ENCODE measurements at regions not wholly inside any gene's neighbourhood (a gene's known extent, or its start where the extent isn't known, plus 50 kb on each side); places are given as distances from the start of the nearest gene placed in this dataset.

DNA sequence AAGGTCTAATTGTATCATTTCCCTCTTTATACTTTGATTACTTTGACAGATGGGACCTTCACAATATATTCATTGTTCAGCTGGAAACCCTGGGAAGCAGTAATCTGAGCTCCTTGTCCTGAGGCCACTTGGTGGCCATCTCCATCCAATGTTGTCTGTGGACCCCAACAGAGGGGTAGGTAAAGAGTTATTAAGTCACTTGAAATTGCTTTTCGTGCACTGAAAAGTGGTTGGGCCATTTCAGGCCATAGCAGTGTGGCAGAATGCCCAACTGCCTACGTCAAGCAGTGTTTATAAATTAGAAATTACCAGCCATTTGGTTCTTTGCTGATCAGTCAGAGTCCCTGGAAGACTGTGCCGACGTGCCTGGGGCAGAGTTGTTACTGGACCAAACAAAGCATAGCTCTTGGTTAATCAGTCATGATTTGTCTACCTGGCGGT is 308.3 kb upstream of the USP25 start:
- in situ Hi-C loops (cut with HindIII; ENCODE audit: low pct_unique_long_range_greater_than_20kb, low sequenced_read_pairs) = no loop called here
- no peaks in the 10 kb centered on the region for H3K4me1 ChIP-seq (ENCODE audit: control insufficient read depth, insufficient read depth, low read length)
- H3K27ac ChIP-seq (ENCODE audit: low read length) = no peak overlapping the region
- DNase-seq (ENCODE audit: low read depth, low spot score) (no peak), ATAC-seq (no peak)
- POLR2A ChIA-PET = no interaction called here
- intact Hi-C loops (cut with micrococcal nuclease; ENCODE audit: unreplicated experiment) = no loop called here
- no peak overlapping the region for H3K4me3 ChIP-seq (ENCODE audit: low read depth in 2 of 2, low read length in 2 of 2)
- no TSS peak for BruUV-seq (replicated peaks)
- no peaks in the 10 kb centered on the region for H3K9me3 ChIP-seq (ENCODE audit: control insufficient read depth, insufficient read depth, low read depth, low read length)
- TF ChIP-seq POLR2AphosphoS5 (IDR thresholded peaks at IDR 0.05; ENCODE audit: low read depth, low read length) (no peak), SIN3A (IDR thresholded peaks at IDR 0.05; ENCODE audit: borderline replicate concordance, insufficient read depth, low read depth, low read length) (no peak), TCF7L2 (IDR thresholded peaks at IDR 0.05; ENCODE audit: low read depth, low read length) (no peak)
- TF ChIP-seq, protein P1, sequence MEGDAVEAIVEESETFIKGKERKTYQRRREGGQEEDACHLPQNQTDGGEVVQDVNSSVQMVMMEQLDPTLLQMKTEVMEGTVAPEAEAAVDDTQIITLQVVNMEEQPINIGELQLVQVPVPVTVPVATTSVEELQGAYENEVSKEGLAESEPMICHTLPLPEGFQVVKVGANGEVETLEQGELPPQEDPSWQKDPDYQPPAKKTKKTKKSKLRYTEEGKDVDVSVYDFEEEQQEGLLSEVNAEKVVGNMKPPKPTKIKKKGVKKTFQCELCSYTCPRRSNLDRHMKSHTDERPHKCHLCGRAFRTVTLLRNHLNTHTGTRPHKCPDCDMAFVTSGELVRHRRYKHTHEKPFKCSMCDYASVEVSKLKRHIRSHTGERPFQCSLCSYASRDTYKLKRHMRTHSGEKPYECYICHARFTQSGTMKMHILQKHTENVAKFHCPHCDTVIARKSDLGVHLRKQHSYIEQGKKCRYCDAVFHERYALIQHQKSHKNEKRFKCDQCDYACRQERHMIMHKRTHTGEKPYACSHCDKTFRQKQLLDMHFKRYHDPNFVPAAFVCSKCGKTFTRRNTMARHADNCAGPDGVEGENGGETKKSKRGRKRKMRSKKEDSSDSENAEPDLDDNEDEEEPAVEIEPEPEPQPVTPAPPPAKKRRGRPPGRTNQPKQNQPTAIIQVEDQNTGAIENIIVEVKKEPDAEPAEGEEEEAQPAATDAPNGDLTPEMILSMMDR (IDR thresholded peaks at IDR 0.05) = no peak
- TF ChIP-seq, protein P2, sequence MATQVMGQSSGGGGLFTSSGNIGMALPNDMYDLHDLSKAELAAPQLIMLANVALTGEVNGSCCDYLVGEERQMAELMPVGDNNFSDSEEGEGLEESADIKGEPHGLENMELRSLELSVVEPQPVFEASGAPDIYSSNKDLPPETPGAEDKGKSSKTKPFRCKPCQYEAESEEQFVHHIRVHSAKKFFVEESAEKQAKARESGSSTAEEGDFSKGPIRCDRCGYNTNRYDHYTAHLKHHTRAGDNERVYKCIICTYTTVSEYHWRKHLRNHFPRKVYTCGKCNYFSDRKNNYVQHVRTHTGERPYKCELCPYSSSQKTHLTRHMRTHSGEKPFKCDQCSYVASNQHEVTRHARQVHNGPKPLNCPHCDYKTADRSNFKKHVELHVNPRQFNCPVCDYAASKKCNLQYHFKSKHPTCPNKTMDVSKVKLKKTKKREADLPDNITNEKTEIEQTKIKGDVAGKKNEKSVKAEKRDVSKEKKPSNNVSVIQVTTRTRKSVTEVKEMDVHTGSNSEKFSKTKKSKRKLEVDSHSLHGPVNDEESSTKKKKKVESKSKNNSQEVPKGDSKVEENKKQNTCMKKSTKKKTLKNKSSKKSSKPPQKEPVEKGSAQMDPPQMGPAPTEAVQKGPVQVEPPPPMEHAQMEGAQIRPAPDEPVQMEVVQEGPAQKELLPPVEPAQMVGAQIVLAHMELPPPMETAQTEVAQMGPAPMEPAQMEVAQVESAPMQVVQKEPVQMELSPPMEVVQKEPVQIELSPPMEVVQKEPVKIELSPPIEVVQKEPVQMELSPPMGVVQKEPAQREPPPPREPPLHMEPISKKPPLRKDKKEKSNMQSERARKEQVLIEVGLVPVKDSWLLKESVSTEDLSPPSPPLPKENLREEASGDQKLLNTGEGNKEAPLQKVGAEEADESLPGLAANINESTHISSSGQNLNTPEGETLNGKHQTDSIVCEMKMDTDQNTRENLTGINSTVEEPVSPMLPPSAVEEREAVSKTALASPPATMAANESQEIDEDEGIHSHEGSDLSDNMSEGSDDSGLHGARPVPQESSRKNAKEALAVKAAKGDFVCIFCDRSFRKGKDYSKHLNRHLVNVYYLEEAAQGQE (IDR thresholded peaks at IDR 0.05; ENCODE audit: insufficient read depth in 1 of 2, low read depth in 2 of 2, low read length in 1 of 2) = no peak
- CTCF ChIA-PET = interaction anchor here (0.7 kb wide), 1 partner anchor 13 kb away, joined by 8 read pairs; no protein-coding TSS in a partner anchor
- no peaks in the 10 kb centered on the region for H3K36me3 ChIP-seq (ENCODE audit: control insufficient read depth, insufficient read depth, low read length)
- H3K27me3 ChIP-seq (ENCODE audit: control insufficient read depth, insufficient read depth, low read length) = no peaks in the 10 kb centered on the region

DNA sequence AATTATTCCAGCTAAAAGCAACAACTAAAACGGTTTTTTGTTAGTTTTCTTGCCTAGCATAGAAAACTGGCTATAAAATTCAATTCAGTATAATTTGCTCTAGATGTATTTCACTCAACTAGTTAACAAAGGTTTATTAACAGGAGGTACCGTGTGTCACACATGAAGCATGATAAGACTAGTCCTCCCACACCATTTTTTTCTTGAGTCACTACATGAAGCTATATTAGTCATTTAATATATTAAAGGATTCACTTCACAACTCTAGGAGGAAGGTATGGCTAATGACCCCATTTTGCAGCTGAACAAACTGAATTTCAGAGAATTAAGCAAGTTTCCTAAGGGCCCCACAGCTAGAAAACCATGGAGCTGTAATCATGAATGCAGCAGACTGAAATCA is 307.8 kb upstream of the USP25 start:
- in situ Hi-C loops (cut with HindIII; ENCODE audit: low pct_unique_long_range_greater_than_20kb, low sequenced_read_pairs) (no loop called here), intact Hi-C loops (cut with micrococcal nuclease; ENCODE audit: unreplicated experiment) (no loop called here)
- no peak for ATAC-seq
- Histone ChIP-seq H3K27me3 (ENCODE audit: control insufficient read depth, insufficient read depth, low read length) (no peaks in the 10 kb centered on the region), H3K4me1 (ENCODE audit: control insufficient read depth, insufficient read depth, low read length) (no peaks in the 10 kb centered on the region), H3K9me3 (ENCODE audit: control insufficient read depth, insufficient read depth, low read depth, low read length) (no peaks in the 10 kb centered on the region), H3K36me3 (ENCODE audit: control insufficient read depth, insufficient read depth, low read length) (no peaks in the 10 kb centered on the region), H3K27ac (ENCODE audit: low read length) (no peak overlapping the region), H3K4me3 (ENCODE audit: low read depth in 2 of 2, low read length in 2 of 2) (no peak overlapping the region)
- no TSS peak for BruUV-seq (replicated peaks)
- ChIA-PET CTCF (no interaction called here), POLR2A (no interaction called here)
- DNase-seq (ENCODE audit: low read depth, low spot score) = no peak
- TF ChIP-seq, protein P1 (IDR thresholded peaks at IDR 0.05) = no peak
- no peak for TF ChIP-seq TCF7L2 (IDR thresholded peaks at IDR 0.05; ENCODE audit: low read depth, low read length)
- TF ChIP-seq, protein P2 (IDR thresholded peaks at IDR 0.05; ENCODE audit: insufficient read depth in 1 of 2, low read depth in 2 of 2, low read length in 1 of 2) = no peak
- no peak for TF ChIP-seq POLR2AphosphoS5 (IDR thresholded peaks at IDR 0.05; ENCODE audit: low read depth, low read length)
- TF ChIP-seq SIN3A (IDR thresholded peaks at IDR 0.05; ENCODE audit: borderline replicate concordance, insufficient read depth, low read depth, low read length) = no peak

Measured in Panc1 (cell line).